ENCODE measurements at regions not wholly inside any gene's neighbourhood (a gene's known extent, or its start where the extent isn't known, plus 50 kb on each side); places are given as distances from the start of the nearest gene placed in this dataset.

GRCh38 chr13:74682746-74683145 lies 548.5 kb upstream of the KLF12 start:
- TF ChIP-seq CTCF (IDR thresholded peaks at IDR 0.05) (no peak), POLR2AphosphoS5 (IDR thresholded peaks at IDR 0.05) (no peak), POLR2A (IDR thresholded peaks at IDR 0.05) (no peak)

Measured in breast epithelium (tissue), 3 donors.